Astrocyte of the spinal cord (primary cell): ENCODE measurements at regions not wholly inside any gene's neighbourhood (a gene's known extent, or its start where the extent isn't known, plus 50 kb on each side); places are given as distances from the start of the nearest gene placed in this dataset.

ENCODE experiments used
- DNase-seq: peaks from one replicate; pipeline ENCODE4 v3.0.0; 2011; ENCODE audit warnings: low read depth, low spot score
- H3K4me3 ChIP-seq: 2 replicates; pipeline ENCODE4 v1.5.1; 2011; ENCODE audit warnings: low read depth, mild to moderate bottlenecking, low read length, moderate library complexity
- CTCF ChIP-seq: IDR thresholded peaks from 2 replicates; pipeline ENCODE4 v1.5.1; 2012; ENCODE audit warnings: low read depth, mild to moderate bottlenecking, low read length, inconsistent platforms
- in situ Hi-C: cut with HindIII; loops from 2 replicates; pipeline ENCODE4 v1.10.0; 2017; ENCODE audit warnings: low sequenced_read_pairs

- DNase-seq, result no peak
- H3K4me3 ChIP-seq, result no peak overlapping the region
- in situ Hi-C loops, result no loop called here
- no peak for TF ChIP-seq CTCF
Observed at GRCh38 chr18:65568866-65569265, 181.9 kb upstream of the CDH7 start.

GRCh38 chr18:65567372-65567771 is 183.4 kb upstream of the CDH7 start:
- in situ Hi-C loops, result no loop called here
- H3K4me3 ChIP-seq, result no peak overlapping the region
- TF ChIP-seq CTCF, result peak; percentile 30
- peak; percentile 3 for DNase-seq

GRCh38 chr18:65548316-65548715 is 202.5 kb upstream of the CDH7 start:
- TF ChIP-seq CTCF, result no peak
- in situ Hi-C loops, result no loop called here
- H3K4me3 ChIP-seq, result no peak overlapping the region
- no peak for DNase-seq

GRCh38 chr18:65547046-65547445 is 203.8 kb upstream of the CDH7 start:
- H3K4me3 ChIP-seq, result no peak overlapping the region
- in situ Hi-C loops, result no loop called here
- no peak for DNase-seq
- TF ChIP-seq CTCF, result no peak

- DNase-seq, result no peak
- in situ Hi-C loops, result no loop called here
- TF ChIP-seq CTCF, result no peak
- H3K4me3 ChIP-seq, result no peak overlapping the region
Observed at GRCh38 chr18:65544701-65545100, 206.1 kb upstream of the CDH7 start.

- in situ Hi-C loops, result no loop called here
- no peak overlapping the region for H3K4me3 ChIP-seq
- no peak for TF ChIP-seq CTCF
- peak; percentile 2 for DNase-seq
Observed at GRCh38 chr18:65527879-65528633, 222.8 kb upstream of the CDH7 start.
